ENCODE measurements at regions not wholly inside any gene's neighbourhood (a gene's known extent, or its start where the extent isn't known, plus 50 kb on each side); places are given as distances from the start of the nearest gene placed in this dataset.
A peak's percentile ranks its signal among the peaks of the same experiment; 100 is the strongest.

DNA sequence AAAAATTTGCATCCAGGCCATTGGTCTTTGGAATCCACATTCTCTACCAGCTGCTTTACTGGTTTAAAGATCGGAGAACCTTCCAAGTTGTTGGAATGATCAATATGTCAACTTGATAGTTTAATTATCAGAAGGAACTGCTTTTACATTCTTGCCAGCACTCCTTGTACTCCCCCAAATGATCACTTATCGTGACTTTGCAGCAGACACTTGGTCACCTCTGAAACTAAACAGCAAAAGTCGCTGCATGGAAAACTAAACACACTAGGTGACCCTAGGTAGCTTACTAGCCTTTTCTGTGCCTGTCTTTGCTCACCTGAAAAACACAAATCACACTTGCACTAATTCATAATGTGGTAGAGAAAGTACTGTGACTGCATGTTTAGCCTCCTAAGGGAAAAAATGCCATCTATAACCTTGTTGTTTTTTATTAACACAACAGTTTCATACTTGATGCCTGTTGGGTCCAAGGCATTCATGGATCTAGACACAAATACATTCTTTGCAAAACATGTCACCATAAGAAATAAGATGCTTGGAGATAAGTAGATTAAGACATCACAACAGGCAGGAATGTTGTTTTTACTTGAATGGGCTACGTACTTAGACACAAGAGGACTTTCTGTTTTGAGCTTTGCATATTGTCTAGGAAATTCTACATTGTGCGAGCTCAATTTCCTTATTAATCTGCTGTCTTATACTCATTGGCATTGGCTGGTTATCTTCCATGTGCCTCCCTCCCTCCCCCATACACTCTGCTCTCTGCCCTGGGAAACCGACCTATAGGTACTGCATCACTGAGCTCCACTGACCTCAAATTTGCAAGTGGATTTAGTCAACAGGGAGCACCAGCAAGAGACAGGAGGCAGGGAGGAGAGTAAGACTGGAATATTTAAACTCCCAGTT is 219.1 kb upstream of the STK17B start:
- intact Hi-C loops (cut with DNase I): no loop called here
- H3K36me3 ChIP-seq (replicated peaks in 1 of 2; ENCODE audit: insufficient read depth in 1 of 2, low read depth in 2 of 2): no peaks in the 10 kb centered on the region
- no peaks in the 10 kb centered on the region for H3K9me3 ChIP-seq
- no peak for TF ChIP-seq POLR2A (IDR thresholded peaks at IDR 0.05)
- TF ChIP-seq, protein P1, sequence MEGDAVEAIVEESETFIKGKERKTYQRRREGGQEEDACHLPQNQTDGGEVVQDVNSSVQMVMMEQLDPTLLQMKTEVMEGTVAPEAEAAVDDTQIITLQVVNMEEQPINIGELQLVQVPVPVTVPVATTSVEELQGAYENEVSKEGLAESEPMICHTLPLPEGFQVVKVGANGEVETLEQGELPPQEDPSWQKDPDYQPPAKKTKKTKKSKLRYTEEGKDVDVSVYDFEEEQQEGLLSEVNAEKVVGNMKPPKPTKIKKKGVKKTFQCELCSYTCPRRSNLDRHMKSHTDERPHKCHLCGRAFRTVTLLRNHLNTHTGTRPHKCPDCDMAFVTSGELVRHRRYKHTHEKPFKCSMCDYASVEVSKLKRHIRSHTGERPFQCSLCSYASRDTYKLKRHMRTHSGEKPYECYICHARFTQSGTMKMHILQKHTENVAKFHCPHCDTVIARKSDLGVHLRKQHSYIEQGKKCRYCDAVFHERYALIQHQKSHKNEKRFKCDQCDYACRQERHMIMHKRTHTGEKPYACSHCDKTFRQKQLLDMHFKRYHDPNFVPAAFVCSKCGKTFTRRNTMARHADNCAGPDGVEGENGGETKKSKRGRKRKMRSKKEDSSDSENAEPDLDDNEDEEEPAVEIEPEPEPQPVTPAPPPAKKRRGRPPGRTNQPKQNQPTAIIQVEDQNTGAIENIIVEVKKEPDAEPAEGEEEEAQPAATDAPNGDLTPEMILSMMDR (IDR thresholded peaks at IDR 0.05): no peak
- no peak overlapping the region for H3K4me3 ChIP-seq
- no peak overlapping the region for H3K27ac ChIP-seq
- H3K4me1 ChIP-seq: no peaks in the 10 kb centered on the region
- ATAC-seq (no peak), DNase-seq (no peak)
- H3K27me3 ChIP-seq: no peaks in the 10 kb centered on the region
- 77 to 81% methylated on average over 6 of the region's 6 CpGs for WGBS, 2 donors

DNA sequence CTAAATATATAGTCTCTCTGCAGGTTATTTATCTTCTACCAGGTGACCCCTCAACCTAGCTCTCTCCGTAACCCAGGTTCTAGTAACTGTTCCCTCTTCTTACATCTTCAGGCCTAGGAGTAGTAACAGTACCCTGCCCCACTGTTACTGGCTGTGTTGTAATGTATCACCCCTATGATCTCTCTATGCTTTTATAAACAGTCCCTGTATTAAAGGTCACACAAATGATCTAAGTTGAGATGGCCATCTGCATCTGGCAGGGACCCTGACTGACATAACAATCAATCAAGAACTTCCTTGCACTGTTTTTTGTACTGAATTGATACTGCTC is 219.7 kb upstream of the STK17B start:
- Histone ChIP-seq H3K27me3 (no peaks in the 10 kb centered on the region), H3K4me3 (no peak overlapping the region), H3K9me3 (no peaks in the 10 kb centered on the region), H3K27ac (no peak overlapping the region), H3K4me1 (no peaks in the 10 kb centered on the region), H3K36me3 (replicated peaks in 1 of 2; ENCODE audit: insufficient read depth in 1 of 2, low read depth in 2 of 2) (no peaks in the 10 kb centered on the region)
- no peak for ATAC-seq
- intact Hi-C loops (cut with DNase I): no loop called here
- WGBS, 2 donors: 93 to 96% methylated on average over 1 of the region's 1 CpG
- DNase-seq: no peak
- no peak for TF ChIP-seq POLR2A (IDR thresholded peaks at IDR 0.05)
- TF ChIP-seq, protein P1 (IDR thresholded peaks at IDR 0.05): no peak

DNA sequence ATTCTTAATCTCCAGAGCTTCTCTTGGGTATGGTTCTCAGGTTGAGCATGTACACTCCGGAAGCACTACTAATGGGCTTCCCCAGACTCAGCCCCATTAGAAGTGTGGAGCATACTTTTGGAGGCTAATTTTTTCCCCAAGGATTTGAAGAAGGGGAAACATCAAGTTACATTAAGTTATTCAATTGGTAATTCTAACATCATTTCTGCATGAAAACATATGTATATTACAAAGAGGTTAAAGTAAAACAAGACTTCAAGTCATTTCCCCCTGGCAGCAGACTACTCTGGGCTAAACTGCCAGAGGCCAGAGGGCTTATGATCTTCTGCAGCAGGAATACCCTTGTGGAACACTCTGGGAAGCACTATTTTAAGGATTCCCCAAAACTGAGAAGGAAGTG is 227.7 kb upstream of the STK17B start:
- no peaks in the 10 kb centered on the region for H3K27me3 ChIP-seq
- 87 to 89% methylated on average over 1 of the region's 1 CpG for WGBS, 2 donors
- intact Hi-C loops (cut with DNase I): no loop called here
- H3K9me3 ChIP-seq: no peaks in the 10 kb centered on the region
- ATAC-seq (no peak), DNase-seq (no peak)
- no peaks in the 10 kb centered on the region for H3K36me3 ChIP-seq (replicated peaks in 1 of 2; ENCODE audit: insufficient read depth in 1 of 2, low read depth in 2 of 2)
- no peak overlapping the region for H3K4me3 ChIP-seq
- H3K4me1 ChIP-seq: peaks cover 5% of the 10 kb centered on the region
- no peak for TF ChIP-seq POLR2A (IDR thresholded peaks at IDR 0.05)
- TF ChIP-seq, protein P1 (IDR thresholded peaks at IDR 0.05): no peak
- no peak overlapping the region for H3K27ac ChIP-seq

DNA sequence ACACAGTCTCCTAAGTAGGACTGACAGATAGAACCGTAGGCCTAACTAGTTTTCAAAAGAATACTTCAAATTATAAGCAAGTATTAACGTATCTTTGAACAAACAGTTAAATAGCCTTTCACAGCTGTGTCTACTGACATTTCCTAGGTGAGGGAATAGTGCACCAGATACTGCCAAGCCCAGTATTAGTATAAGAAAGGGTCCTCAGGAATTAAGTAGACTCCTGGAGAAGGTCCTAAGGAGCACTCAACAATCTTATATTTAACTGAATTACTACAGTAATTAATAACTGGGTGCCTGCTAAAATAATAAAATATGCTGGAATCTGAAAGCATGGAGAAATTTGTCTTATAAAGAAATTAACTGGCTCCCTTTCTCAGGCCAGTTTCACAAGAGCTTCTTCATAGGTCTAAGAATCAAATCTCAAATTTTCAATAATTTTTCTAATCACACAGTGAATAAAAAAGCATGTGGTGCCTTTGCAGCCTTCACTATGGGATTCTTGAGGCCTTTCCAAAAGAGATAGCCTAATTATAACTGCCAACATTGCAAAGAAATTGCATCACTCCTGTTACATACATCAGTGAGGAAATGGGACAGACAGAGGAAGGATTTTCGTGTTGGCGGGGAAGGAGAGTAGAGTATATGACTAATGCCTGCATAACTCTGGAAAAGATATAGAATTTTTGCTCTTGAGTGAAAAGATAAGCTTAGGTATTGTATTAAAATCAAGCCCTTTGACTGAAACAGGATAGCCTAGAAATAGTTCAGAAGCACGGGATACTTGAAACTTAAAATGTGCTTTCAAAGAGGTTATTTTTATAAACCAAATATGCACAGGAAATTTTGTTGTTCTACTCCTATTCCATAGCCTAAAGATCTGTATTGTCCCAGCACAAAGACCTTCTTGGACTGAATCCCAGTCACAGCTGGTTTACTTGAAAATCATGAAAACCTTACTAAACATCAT is 228.6 kb upstream of the STK17B start:
- no peaks in the 10 kb centered on the region for H3K9me3 ChIP-seq
- H3K27ac ChIP-seq: no peak overlapping the region
- intact Hi-C loops (cut with DNase I): no loop called here
- 35 to 53% methylated on average over 5 of the region's 5 CpGs for WGBS, 2 donors
- DNase-seq (no peak), ATAC-seq (peak; percentile 40)
- H3K27me3 ChIP-seq: no peaks in the 10 kb centered on the region
- H3K4me1 ChIP-seq: peaks cover 5% of the 10 kb centered on the region
- no peak overlapping the region for H3K4me3 ChIP-seq
- no peak for TF ChIP-seq POLR2A (IDR thresholded peaks at IDR 0.05)
- TF ChIP-seq, protein P1 (IDR thresholded peaks at IDR 0.05): no peak
- H3K36me3 ChIP-seq (replicated peaks in 1 of 2; ENCODE audit: insufficient read depth in 1 of 2, low read depth in 2 of 2): no peaks in the 10 kb centered on the region
